ENCODE measurements at regions not wholly inside any gene's neighbourhood (a gene's known extent, or its start where the extent isn't known, plus 50 kb on each side); places are given as distances from the start of the nearest gene placed in this dataset.

DNA sequence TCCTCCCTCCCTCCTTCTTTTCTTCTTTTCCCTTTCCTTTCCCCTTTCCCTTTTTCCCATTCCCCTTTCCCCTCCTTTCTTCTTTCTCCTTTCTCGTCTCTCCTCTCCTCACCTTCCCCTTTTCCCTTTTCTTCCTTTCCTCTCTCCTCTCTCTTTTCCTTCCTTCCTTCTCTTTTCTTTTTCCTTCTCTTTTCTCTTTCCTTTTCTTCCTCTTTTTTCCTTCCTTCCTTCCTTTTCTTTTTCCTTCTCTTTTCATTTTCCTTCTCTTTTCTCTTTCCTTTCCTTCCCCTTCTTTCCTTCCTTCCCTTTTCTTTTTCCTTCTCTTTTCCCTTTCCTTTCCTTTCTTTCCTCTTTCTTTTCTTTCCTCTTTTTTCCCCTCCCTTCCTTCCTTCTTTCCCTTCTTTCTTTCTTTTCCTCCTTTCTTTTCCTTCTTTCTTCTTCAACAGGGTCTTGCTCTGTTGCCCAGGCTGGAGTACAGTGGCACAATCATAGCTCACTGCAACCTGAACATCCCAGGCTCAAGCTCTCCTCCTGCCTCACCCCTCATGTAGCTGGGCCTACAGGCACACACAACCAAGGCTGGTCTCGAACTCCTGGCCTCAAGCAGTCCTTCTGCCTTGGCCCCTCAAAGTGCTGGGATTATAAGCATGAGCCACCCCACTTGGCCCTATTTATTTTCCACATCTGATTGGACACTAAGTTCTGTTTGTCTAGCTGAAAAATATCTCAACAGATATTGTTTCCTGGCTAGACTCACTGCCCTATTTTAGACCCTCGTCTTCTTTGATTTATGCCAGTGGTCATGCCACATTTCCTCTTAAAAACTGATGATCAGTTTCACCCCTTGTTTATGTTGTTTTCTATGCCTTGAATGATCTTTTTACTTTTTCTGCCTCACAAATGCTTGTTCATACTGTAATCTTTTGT, 57.1 kb upstream of the MACF1 start:
- H3K4me1 ChIP-seq = peaks cover 81% of the 10 kb centered on the region
- H3K9me3 ChIP-seq = no peaks in the 10 kb centered on the region; the same call in 1 of the 2 replicates
- peak overlapping the region; percentile 49 for H3K27ac ChIP-seq
- H3K36me3 ChIP-seq = 0 out of 2 replicates have a peak, but pooled peaks cover 17% of the 10 kb centered on the region
- peaks cover 34% of the 10 kb centered on the region for H4K20me1 ChIP-seq
- TF ChIP-seq Cebpa-rat (IDR thresholded peaks at IDR 0.05) = no peak
- no peak overlapping the region for H3K4me3 ChIP-seq
- no peaks in the 10 kb centered on the region for H3K27me3 ChIP-seq
- H3K4me2 ChIP-seq = peak overlapping the region; percentile 64
- H3K9ac ChIP-seq = peak overlapping the region; percentile 30; the same call in 1 of the 2 replicates

DNA sequence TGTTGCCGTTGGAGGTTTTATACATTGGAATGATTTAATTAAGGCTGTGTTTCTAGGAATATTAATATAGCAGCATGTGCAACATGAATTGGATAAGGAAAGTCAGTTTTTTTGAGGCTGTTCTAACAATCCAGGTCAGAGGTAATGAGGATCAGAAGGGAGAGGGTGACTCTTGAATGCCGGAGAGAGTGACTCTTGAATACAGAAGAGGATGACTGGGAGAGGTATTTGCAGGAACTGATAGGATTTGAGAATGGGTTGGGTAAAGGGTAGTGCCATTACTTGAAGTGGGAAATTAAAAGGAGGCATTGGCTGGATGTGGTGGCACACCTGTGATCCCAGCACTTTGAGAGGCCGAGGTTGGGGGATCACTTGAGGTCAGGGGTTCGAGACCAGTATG, 55.6 kb upstream of the MACF1 start:
- H3K4me2 ChIP-seq = peak overlapping the region; percentile 20; the same call in 1 of the 2 replicates
- H3K27ac ChIP-seq = no peak overlapping the region

DNA sequence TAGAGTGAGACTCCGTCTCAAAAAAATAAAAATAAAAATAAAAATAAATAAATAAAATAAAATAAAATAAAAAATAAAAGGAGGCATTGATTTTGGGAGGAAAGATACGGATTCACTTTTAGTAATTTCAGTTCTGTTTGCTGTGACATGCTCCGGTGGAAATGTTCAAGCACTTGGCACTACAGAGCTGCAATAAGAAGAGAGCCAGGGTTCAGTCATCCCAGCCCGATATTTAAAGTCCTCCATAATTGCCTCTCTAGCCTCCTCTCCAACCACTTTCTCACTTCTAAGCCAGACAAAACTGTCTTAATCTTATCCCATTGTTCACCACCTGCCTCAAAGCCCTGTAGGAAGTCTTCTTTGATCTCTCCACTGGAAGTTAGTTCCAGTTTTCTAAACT, 55.0 kb upstream of the MACF1 start:
- no peak for TF ChIP-seq Cebpa-rat (IDR thresholded peaks at IDR 0.05)

More for the DNA sequence above, 55.6 kb upstream of the MACF1 start:
- Histone ChIP-seq H3K36me3 (0 out of 2 replicates have a peak, but pooled peaks cover 5% of the 10 kb centered on the region), H4K20me1 (peaks cover 33% of the 10 kb centered on the region), H3K27me3 (no peaks in the 10 kb centered on the region), H3K4me1 (peaks cover 83% of the 10 kb centered on the region), H3K4me3 (no peak overlapping the region), H3K9me3 (no peaks in the 10 kb centered on the region; the same call in 1 of the 2 replicates), H3K9ac (no peak overlapping the region)
- no peak for TF ChIP-seq Cebpa-rat (IDR thresholded peaks at IDR 0.05)

DNA sequence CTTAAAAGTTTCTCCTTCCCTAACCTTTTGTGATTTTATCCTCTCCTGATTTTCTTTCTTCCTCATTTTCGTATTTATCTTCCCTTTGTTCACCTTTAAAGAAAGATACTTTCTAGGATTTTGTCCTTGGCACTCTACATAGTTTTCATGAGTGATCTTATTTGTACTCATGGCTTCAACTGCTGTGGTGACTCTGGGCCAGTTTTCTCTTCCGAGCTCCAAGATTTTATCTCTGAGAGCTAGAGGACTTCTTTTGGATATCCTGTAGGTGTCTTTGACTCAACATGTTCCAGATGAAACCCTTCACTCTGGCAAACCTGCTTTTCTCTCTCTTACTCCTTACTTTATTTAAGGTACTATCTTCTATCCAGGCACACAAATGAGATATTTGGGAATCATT, 53.7 kb upstream of the MACF1 start:
- no peaks in the 10 kb centered on the region for H3K27me3 ChIP-seq
- H3K36me3 ChIP-seq = no peaks in the 10 kb centered on the region
- H3K4me2 ChIP-seq = peak overlapping the region; percentile 74
- TF ChIP-seq Cebpa-rat (IDR thresholded peaks at IDR 0.05) = no peak
- H3K9ac ChIP-seq = peak overlapping the region; percentile 17; the same call in 1 of the 2 replicates
- no peaks in the 10 kb centered on the region; the same call in 1 of the 2 replicates for H3K9me3 ChIP-seq
- peak overlapping the region; percentile 50 for H3K27ac ChIP-seq
- H3K4me3 ChIP-seq = no peak overlapping the region; the same call in 1 of the 2 replicates
- H4K20me1 ChIP-seq = peaks cover 31% of the 10 kb centered on the region; the same call in 1 of the 2 replicates
- peaks cover 87% of the 10 kb centered on the region for H3K4me1 ChIP-seq

More for the DNA sequence above, 55.0 kb upstream of the MACF1 start:
- H3K27ac ChIP-seq = peak overlapping the region; percentile 43; the same call in 1 of the 2 replicates
- H4K20me1 ChIP-seq = peaks cover 38% of the 10 kb centered on the region
- no peak overlapping the region for H3K4me3 ChIP-seq
- H3K4me2 ChIP-seq = peak overlapping the region; percentile 74; the same call in 1 of the 2 replicates
- 0 out of 2 replicates have a peak, but pooled peaks cover 5% of the 10 kb centered on the region for H3K36me3 ChIP-seq
- H3K27me3 ChIP-seq = no peaks in the 10 kb centered on the region
- H3K9ac ChIP-seq = no peak overlapping the region
- no peaks in the 10 kb centered on the region; the same call in 1 of the 2 replicates for H3K9me3 ChIP-seq
- peaks cover 88% of the 10 kb centered on the region for H3K4me1 ChIP-seq

DNA sequence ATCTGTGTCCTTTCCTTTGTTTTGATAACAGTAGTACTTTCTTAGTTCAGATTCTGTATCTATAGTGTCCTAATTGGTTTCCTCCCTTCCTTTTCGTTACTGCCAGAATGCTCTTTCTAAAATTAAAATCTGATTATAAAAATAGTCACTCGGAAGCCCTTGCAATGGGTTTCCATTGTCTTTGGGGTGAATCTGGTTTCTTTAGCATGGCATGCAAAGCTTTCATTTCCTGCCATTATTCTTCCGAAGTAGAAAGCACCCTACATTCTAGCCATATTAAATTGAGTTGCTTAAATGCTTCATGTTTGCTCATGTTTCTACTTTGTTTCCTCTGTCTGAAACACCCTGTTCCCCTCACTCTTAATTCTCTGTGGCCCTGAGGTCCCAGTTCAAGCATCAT, 53.2 kb upstream of the MACF1 start:
- Histone ChIP-seq H3K4me2 (peak overlapping the region; percentile 74), H3K27ac (peak overlapping the region; percentile 50)
- TF ChIP-seq Cebpa-rat (IDR thresholded peaks at IDR 0.05) = no peak

DNA sequence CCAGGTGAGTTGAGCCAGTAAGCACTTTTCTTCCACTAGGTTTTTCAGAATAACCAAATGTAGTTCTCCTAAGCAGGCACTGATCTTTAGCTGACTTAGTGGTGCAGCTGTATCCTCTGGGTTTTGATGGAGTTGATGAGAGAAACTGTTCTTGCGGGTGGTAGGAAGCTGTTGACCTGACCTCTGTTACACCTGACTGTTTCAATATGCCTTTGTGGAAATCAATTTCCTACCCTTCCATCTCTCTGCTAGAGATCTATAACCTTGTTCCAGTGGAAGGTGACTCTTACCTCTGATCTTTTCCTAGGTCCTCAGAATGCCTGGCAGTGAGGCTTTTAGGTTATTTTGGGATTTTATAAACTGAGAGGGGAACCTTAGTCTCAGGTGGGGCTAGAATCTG, 51.6 kb upstream of the MACF1 start:
- H3K9ac ChIP-seq = peak overlapping the region; percentile 60
- no peak overlapping the region for H3K4me3 ChIP-seq
- peaks cover 41% of the 10 kb centered on the region for H4K20me1 ChIP-seq
- peaks cover 7% of the 10 kb centered on the region; the same call in 1 of the 2 replicates for H3K36me3 ChIP-seq
- peak overlapping the region; percentile 74 for H3K4me2 ChIP-seq
- no peaks in the 10 kb centered on the region for H3K9me3 ChIP-seq
- TF ChIP-seq Cebpa-rat (IDR thresholded peaks at IDR 0.05) = no peak
- H3K27ac ChIP-seq = peak overlapping the region; percentile 75
- H3K27me3 ChIP-seq = no peaks in the 10 kb centered on the region
- H3K4me1 ChIP-seq = peaks cover 89% of the 10 kb centered on the region

More for the DNA sequence above, 53.2 kb upstream of the MACF1 start:
- peaks cover 87% of the 10 kb centered on the region for H3K4me1 ChIP-seq
- no peaks in the 10 kb centered on the region for H3K27me3 ChIP-seq
- H3K36me3 ChIP-seq = no peaks in the 10 kb centered on the region
- H3K4me3 ChIP-seq = peak overlapping the region; percentile 16; the same call in 1 of the 2 replicates
- H4K20me1 ChIP-seq = peaks cover 31% of the 10 kb centered on the region; the same call in 1 of the 2 replicates
- peak overlapping the region; percentile 17; the same call in 1 of the 2 replicates for H3K9ac ChIP-seq
- no peaks in the 10 kb centered on the region; the same call in 1 of the 2 replicates for H3K9me3 ChIP-seq

DNA sequence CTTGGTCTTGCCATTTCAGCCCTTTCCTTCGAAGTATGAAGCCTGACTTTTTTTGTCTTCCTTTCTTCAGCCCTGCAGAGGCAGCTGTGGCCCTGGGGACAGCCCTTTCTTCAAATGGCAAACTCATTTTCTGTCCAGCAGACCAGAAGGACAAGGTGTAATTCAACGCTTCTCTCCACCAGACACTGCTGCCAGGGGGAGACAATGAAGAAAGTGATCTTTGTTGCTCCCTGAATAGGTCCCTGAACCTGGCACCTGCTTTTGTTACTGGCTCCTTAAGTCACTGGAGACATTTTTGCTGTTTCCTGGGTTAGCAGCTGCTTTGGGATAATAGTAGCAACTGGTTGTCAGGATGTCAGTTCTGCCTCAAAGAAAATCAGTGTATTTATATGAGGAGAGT, 50.8 kb upstream of the MACF1 start:
- H4K20me1 ChIP-seq = peaks cover 49% of the 10 kb centered on the region
- peaks cover 90% of the 10 kb centered on the region for H3K4me1 ChIP-seq
- TF ChIP-seq Cebpa-rat (IDR thresholded peaks at IDR 0.05) = no peak
- peak overlapping the region; percentile 75 for H3K27ac ChIP-seq
- H3K36me3 ChIP-seq = peaks cover 7% of the 10 kb centered on the region; the same call in 1 of the 2 replicates
- H3K27me3 ChIP-seq = no peaks in the 10 kb centered on the region
- no peaks in the 10 kb centered on the region for H3K9me3 ChIP-seq
- H3K4me3 ChIP-seq = no peak overlapping the region
- peak overlapping the region; percentile 74 for H3K4me2 ChIP-seq
- peak overlapping the region; percentile 60 for H3K9ac ChIP-seq

DNA sequence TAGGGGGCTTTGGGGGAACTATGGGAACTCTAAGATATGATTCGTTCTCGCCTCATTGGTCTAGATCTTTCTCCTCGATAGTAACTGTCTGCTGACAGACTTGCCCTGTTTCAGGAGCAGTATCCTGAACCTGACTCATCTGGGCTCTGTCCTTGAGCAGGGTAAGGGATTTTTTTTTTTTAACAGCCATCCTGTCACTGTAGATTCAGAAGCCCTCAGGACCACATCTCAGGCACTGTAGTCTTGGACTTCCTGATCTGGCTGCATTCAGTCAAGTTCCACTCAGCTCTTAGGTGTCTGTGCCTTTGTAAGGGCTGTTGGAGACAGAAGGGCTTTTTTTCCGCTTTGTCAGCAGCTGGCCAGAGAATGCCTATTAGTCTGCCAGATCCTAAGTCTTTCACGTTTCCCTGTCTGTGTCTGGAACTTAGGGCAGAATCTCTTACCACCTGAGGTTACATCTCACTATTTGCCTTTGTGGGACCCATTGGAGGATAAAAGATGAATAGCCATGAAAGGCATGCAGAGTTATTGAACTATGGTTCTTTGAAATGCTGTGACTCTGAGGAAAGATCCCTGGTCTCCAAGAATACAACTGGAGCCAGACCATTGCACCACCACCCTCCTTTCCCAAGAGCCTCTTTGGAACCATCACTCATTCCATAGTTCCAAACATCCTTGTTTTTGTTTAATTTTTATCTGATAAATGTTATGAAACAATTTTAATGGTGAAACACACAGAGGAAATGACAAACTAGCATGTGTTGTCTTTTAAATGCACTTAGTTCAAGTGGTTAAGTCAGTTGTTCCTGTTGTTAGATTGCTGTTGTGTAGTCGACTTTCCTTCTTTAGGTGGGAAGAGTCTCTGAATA, 49.7 kb upstream of the MACF1 start:
- Histone ChIP-seq H3K9me3 (no peaks in the 10 kb centered on the region), H3K4me2 (peak overlapping the region; percentile 74), H3K27me3 (no peaks in the 10 kb centered on the region), H3K4me1 (peaks cover 90% of the 10 kb centered on the region), H3K4me3 (no peak overlapping the region), H3K27ac (peak overlapping the region; percentile 75; the same call in 1 of the 2 replicates), H3K9ac (no peak overlapping the region), H4K20me1 (peaks cover 52% of the 10 kb centered on the region), H3K36me3 (peaks cover 7% of the 10 kb centered on the region; the same call in 1 of the 2 replicates)
- TF ChIP-seq Cebpa-rat (IDR thresholded peaks at IDR 0.05) = no peak
